SU-DHL-6 (cell line): ENCODE measurements at regions not wholly inside any gene's neighbourhood (a gene's known extent, or its start where the extent isn't known, plus 50 kb on each side); places are given as distances from the start of the nearest gene placed in this dataset.

Source experiments
- H2AFZ ChIP-seq: fragments of 200-600 bp; sonication (generic); 2 replicates; pipeline ENCODE4 v1.6.1; 2014; ENCODE audit warnings: low read depth, mild to moderate bottlenecking, moderate library complexity, mixed read lengths, antibody characterized with exemption, low read length; ENCODE audit not compliant: severe bottlenecking
- H3F3A ChIP-seq: fragments of 200-600 bp; shearing (Covaris generic); 2 replicates; pipeline ENCODE4 v1.6.0; 2016; ENCODE audit warnings: antibody characterized with exemption, mild to moderate bottlenecking; ENCODE audit not compliant: insufficient read depth
- H3K27ac ChIP-seq: fragments of 200-600 bp; sonication (generic); 2 replicates; pipeline ENCODE4 v1.5.1; 2016; ENCODE audit warnings: low read depth, mild to moderate bottlenecking, low read length, moderate library complexity, mixed read lengths
- H3K27me3 ChIP-seq: fragments of 200-600 bp; sonication (generic), shearing (Covaris generic); 2 replicates; pipeline ENCODE4 v1.6.0; 2014; ENCODE audit warnings: mild to moderate bottlenecking, low read length
- H3K36me3 ChIP-seq: fragments of 200-600 bp; sonication (generic); 2 replicates; pipeline ENCODE4 v1.6.1; 2014; ENCODE audit warnings: mild to moderate bottlenecking, low read length, mixed read lengths
- H3K4me2 ChIP-seq: fragments of 300-600, 200-600 bp; shearing (Covaris generic), sonication (generic); 2 replicates; pipeline ENCODE4 v1.6.0; 2014; ENCODE audit warnings: low read length, low read depth, mild to moderate bottlenecking; ENCODE audit not compliant: poor library complexity, severe bottlenecking
- H3K4me3 ChIP-seq: fragments of 200-600 bp; sonication (generic); 2 replicates; pipeline ENCODE4 v1.5.1; 2014; ENCODE audit warnings: antibody characterized with exemption, low read length, mild to moderate bottlenecking, mixed read lengths; ENCODE audit not compliant: insufficient read depth, poor library complexity, severe bottlenecking
- H3K79me2 ChIP-seq: fragments of 200-600 bp; sonication (generic); 2 replicates; pipeline ENCODE4 v1.6.1; 2014; ENCODE audit warnings: mild to moderate bottlenecking, low read length, moderate library complexity; ENCODE audit not compliant: insufficient read depth
- H3K9ac ChIP-seq: fragments of 200-600 bp; sonication (generic); 2 replicates; pipeline ENCODE4 v1.7.0; 2014; ENCODE audit warnings: mild to moderate bottlenecking, low read length
- H3K9me2 ChIP-seq: fragments of 200-600 bp; sonication (generic); replicated peaks from 2 replicates; pipeline ENCODE4 v1.6.1; 2014; ENCODE audit warnings: low read length; ENCODE audit not compliant: insufficient read depth
- H3K9me3 ChIP-seq: fragments of 200-600 bp; sonication (generic); 2 replicates; pipeline ENCODE4 v1.6.1; 2014; ENCODE audit warnings: low read length, mixed read lengths; ENCODE audit not compliant: insufficient read depth
- H4K20me1 ChIP-seq: fragments of 200-600 bp; sonication (generic); 2 replicates; pipeline ENCODE4 v1.6.1; 2014; ENCODE audit warnings: low read depth, mild to moderate bottlenecking, antibody characterized with exemption, low read length, moderate library complexity, mixed read lengths
- EZH2phosphoT487 ChIP-seq: fragments of 200-600 bp; sonication (generic), shearing (Covaris generic); conservative IDR thresholded peaks from 2 replicates; pipeline ENCODE4 v1.6.1; 2018; ENCODE audit warnings: mild to moderate bottlenecking, antibody characterized with exemption, low read length, moderate library complexity, mixed read lengths
- TF ChIP-seq, protein P1 (sequence below): fragments of 200-600 bp; sonication (generic); IDR thresholded peaks from one replicate; pipeline ENCODE4 v1.5.1; 2017; ENCODE audit warnings: antibody characterized with exemption, mild to moderate bottlenecking, low read length, moderate library complexity; ENCODE audit not compliant: insufficient read depth, poor library complexity, severe bottlenecking

GRCh38 chr12:75606151-75606550 lies 94.7 kb upstream of the KRR1 start:
- no peak overlapping the region for H3K27ac ChIP-seq
- H3K27me3 ChIP-seq: no peaks in the 10 kb centered on the region
- H2AFZ ChIP-seq: no peak overlapping the region
- H4K20me1 ChIP-seq: no peaks in the 10 kb centered on the region
- no peaks in the 10 kb centered on the region for H3K36me3 ChIP-seq
- H3K4me3 ChIP-seq: no peak overlapping the region
- no peak overlapping the region for H3K4me2 ChIP-seq
- H3K9ac ChIP-seq: no peak overlapping the region
- H3F3A ChIP-seq: no peaks in the 10 kb centered on the region
- no peaks in the 10 kb centered on the region for H3K9me3 ChIP-seq
- no peaks in the 10 kb centered on the region for H3K9me2 ChIP-seq
- H3K79me2 ChIP-seq: no peaks in the 10 kb centered on the region
- TF ChIP-seq, protein P1, sequence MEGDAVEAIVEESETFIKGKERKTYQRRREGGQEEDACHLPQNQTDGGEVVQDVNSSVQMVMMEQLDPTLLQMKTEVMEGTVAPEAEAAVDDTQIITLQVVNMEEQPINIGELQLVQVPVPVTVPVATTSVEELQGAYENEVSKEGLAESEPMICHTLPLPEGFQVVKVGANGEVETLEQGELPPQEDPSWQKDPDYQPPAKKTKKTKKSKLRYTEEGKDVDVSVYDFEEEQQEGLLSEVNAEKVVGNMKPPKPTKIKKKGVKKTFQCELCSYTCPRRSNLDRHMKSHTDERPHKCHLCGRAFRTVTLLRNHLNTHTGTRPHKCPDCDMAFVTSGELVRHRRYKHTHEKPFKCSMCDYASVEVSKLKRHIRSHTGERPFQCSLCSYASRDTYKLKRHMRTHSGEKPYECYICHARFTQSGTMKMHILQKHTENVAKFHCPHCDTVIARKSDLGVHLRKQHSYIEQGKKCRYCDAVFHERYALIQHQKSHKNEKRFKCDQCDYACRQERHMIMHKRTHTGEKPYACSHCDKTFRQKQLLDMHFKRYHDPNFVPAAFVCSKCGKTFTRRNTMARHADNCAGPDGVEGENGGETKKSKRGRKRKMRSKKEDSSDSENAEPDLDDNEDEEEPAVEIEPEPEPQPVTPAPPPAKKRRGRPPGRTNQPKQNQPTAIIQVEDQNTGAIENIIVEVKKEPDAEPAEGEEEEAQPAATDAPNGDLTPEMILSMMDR: no peak
- TF ChIP-seq EZH2phosphoT487: no peak

DNA sequence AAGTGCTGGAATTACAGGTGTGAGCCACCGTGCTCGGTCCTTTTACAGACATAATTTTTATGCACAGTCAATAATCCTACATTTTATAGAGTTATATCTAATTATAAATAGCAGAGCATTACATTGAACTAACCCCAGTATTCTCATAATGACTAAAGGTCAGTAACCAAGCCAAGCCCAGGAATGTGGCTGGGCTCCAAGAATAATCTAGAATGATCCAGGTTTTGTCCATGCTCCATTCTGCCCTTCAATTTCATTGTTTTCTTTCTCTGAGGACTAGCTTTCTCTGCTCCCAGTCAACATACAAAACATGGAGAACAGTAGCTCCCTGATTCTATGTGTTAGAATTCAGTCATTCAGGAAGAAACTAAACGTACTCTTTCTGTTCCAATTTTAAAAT lies 92.1 kb upstream of the KRR1 start:
- Histone ChIP-seq H3K36me3 (no peaks in the 10 kb centered on the region), H3F3A (no peaks in the 10 kb centered on the region), H2AFZ (no peak overlapping the region), H3K9me3 (no peaks in the 10 kb centered on the region), H3K27me3 (no peaks in the 10 kb centered on the region), H3K9me2 (no peaks in the 10 kb centered on the region), H3K9ac (no peak overlapping the region), H3K27ac (no peak overlapping the region), H3K4me2 (no peak overlapping the region), H3K79me2 (no peaks in the 10 kb centered on the region), H4K20me1 (no peaks in the 10 kb centered on the region), H3K4me3 (no peak overlapping the region)
- no peak for TF ChIP-seq EZH2phosphoT487

DNA sequence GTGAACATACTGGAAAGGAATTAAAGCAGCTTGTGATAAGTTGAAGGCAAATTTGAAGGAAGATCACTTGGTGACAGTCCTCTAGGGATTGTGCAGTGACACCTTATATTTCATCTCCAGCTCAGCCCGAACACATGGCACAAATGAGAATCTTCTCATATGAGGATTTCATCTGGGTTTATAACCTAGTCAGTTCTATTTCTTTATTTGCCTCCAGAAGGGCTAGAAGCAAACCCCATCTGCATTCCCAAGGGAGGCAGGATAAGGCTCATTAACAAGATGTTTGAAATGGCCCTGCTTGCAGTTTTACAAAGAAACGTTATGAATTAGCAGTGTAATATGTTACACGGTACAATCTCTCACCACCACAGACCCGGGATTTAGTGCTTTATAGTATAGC lies 90.7 kb upstream of the KRR1 start:
- no peaks in the 10 kb centered on the region for H3K79me2 ChIP-seq
- no peaks in the 10 kb centered on the region for H4K20me1 ChIP-seq
- H2AFZ ChIP-seq: no peak overlapping the region
- no peaks in the 10 kb centered on the region for H3K27me3 ChIP-seq
- H3F3A ChIP-seq: no peaks in the 10 kb centered on the region
- no peaks in the 10 kb centered on the region for H3K36me3 ChIP-seq
- no peak overlapping the region for H3K4me2 ChIP-seq
- no peak overlapping the region for H3K27ac ChIP-seq
- H3K4me3 ChIP-seq: no peak overlapping the region
- no peaks in the 10 kb centered on the region for H3K9me3 ChIP-seq
- H3K9me2 ChIP-seq: no peaks in the 10 kb centered on the region
- no peak overlapping the region for H3K9ac ChIP-seq
- TF ChIP-seq EZH2phosphoT487: no peak
- TF ChIP-seq, protein P1: no peak

DNA sequence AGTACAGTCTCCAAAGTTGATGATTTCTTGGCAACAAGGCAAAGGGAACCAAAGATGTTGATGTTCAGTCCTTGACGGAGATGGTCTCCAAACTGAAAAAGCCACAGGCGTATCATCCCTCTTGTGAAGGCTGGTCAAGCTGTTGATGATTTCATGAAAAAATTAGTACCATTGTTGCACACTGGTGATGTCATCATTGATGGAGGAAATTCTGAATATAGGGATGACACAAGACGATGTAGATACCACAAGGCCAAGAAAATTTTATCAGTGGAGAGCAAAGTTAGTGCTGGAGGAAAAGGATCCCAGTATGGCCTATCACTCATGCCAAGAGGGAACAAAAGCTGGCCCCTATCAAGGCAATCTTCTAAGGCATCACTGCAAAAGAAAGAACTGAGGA lies 88.7 kb upstream of the KRR1 start:
- TF ChIP-seq, protein P1: no peak
- no peak for TF ChIP-seq EZH2phosphoT487
- Histone ChIP-seq H3K79me2 (no peaks in the 10 kb centered on the region), H4K20me1 (no peaks in the 10 kb centered on the region), H3K27ac (no peak overlapping the region), H3K4me3 (no peak overlapping the region), H3F3A (no peaks in the 10 kb centered on the region), H3K4me2 (no peak overlapping the region), H3K9ac (no peak overlapping the region), H3K9me2 (no peaks in the 10 kb centered on the region), H3K36me3 (no peaks in the 10 kb centered on the region), H3K27me3 (no peaks in the 10 kb centered on the region), H3K9me3 (no peaks in the 10 kb centered on the region), H2AFZ (no peak overlapping the region)
